NOMO-1 treated with dmso at 0.1 percent for 144 hours (cell line): ENCODE measurements at regions not wholly inside any gene's neighbourhood (a gene's known extent, or its start where the extent isn't known, plus 50 kb on each side); places are given as distances from the start of the nearest gene placed in this dataset.
A peak's percentile ranks its signal among the peaks of the same experiment; 100 is the strongest.

Experiments
- DNase-seq: peaks from one replicate; lab custom pipeline; 2025; ENCODE audit not compliant: unreplicated experiment; lab: John Stamatoyannopoulos, UW

GRCh38 chr1:39085174-39085573 lies 59.0 kb downstream of the NDUFS5 start:
- no peak for DNase-seq

- DNase-seq = no peak
Measured at GRCh38 chr1:39086386-39086785, 60.2 kb downstream of the NDUFS5 start.

GRCh38 chr1:39086865-39087409 lies 60.8 kb downstream of the NDUFS5 start:
- no peak for DNase-seq

GRCh38 chr1:39087435-39087834 lies 61.3 kb downstream of the NDUFS5 start:
- no peak for DNase-seq

- no peak for DNase-seq
Measured at GRCh38 chr1:39088658-39089057, 62.5 kb downstream of the NDUFS5 start.

- DNase-seq = no peak
Measured at GRCh38 chr1:39089931-39090521, 63.9 kb downstream of the NDUFS5 start.

- no peak for DNase-seq
Measured at GRCh38 chr1:39090757-39091380, 64.7 kb downstream of the NDUFS5 start.

GRCh38 chr1:39091845-39092645 lies 65.9 kb downstream of the NDUFS5 start:
- DNase-seq = peak; percentile 23

- no peak for DNase-seq
Measured at GRCh38 chr1:39094685-39095084, 68.5 kb downstream of the NDUFS5 start.

- peak; percentile 64 for DNase-seq
Measured at GRCh38 chr1:39098546-39099250, 72.5 kb downstream of the NDUFS5 start.

GRCh38 chr1:39102537-39103327 lies 76.6 kb downstream of the NDUFS5 start:
- peak; percentile 97 for DNase-seq

- no peak for DNase-seq
Measured at GRCh38 chr1:39103328-39104157, 77.4 kb downstream of the NDUFS5 start.

- no peak for DNase-seq
Measured at GRCh38 chr1:39104158-39105060, 78.3 kb downstream of the NDUFS5 start.

- DNase-seq = no peak
Measured at GRCh38 chr1:39105061-39105840, 79.1 kb downstream of the NDUFS5 start.

GRCh38 chr1:39105841-39106765 lies 80.0 kb downstream of the NDUFS5 start:
- DNase-seq = no peak

- DNase-seq = no peak
Measured at GRCh38 chr1:39106801-39107327, 80.7 kb downstream of the NDUFS5 start.
